Urinary bladder (tissue), 3 donors: ENCODE measurements at regions not wholly inside any gene's neighbourhood (a gene's known extent, or its start where the extent isn't known, plus 50 kb on each side); places are given as distances from the start of the nearest gene placed in this dataset.
"Not testable (repeated sequence)": the region's sequence is repeated elsewhere in the genome, so short reads cannot be mapped to it uniquely, and the experiment has no call there.

Source experiments
- DNase-seq: peaks from one replicate; pipeline ENCODE4 v3.0.0-alpha.2; 2015; ENCODE audit errors: extremely low spot score
- H3K27ac ChIP-seq: one replicate; pipeline ENCODE4 v1.5.1; 2013; ENCODE audit warnings: low read depth, mild to moderate bottlenecking, moderate library complexity
- H3K36me3 ChIP-seq: one replicate; pipeline ENCODE4 v1.6.1; 2013; ENCODE audit warnings: mild to moderate bottlenecking, moderate library complexity; ENCODE audit not compliant: insufficient read depth
- H3K4me1 ChIP-seq: one replicate; pipeline ENCODE4 v1.6.1; 2013; ENCODE audit warnings: mild to moderate bottlenecking, moderate library complexity; ENCODE audit not compliant: insufficient read depth
- H3K4me3 ChIP-seq: one replicate; pipeline ENCODE4 v1.5.1; 2013; ENCODE audit warnings: low read depth, low read length
- WGBS: extraction: QIAGEN DNeasy Blood & Tissue Kit; methylation state at CpG from one replicate; pipeline ENCODE4 v1.1.7; 2013; 5-methylcytosine and 5-hydroxymethylcytosine counted together
- donor health status: healthy with polysubstance abuse.
- donor health status: healthy.

DNA sequence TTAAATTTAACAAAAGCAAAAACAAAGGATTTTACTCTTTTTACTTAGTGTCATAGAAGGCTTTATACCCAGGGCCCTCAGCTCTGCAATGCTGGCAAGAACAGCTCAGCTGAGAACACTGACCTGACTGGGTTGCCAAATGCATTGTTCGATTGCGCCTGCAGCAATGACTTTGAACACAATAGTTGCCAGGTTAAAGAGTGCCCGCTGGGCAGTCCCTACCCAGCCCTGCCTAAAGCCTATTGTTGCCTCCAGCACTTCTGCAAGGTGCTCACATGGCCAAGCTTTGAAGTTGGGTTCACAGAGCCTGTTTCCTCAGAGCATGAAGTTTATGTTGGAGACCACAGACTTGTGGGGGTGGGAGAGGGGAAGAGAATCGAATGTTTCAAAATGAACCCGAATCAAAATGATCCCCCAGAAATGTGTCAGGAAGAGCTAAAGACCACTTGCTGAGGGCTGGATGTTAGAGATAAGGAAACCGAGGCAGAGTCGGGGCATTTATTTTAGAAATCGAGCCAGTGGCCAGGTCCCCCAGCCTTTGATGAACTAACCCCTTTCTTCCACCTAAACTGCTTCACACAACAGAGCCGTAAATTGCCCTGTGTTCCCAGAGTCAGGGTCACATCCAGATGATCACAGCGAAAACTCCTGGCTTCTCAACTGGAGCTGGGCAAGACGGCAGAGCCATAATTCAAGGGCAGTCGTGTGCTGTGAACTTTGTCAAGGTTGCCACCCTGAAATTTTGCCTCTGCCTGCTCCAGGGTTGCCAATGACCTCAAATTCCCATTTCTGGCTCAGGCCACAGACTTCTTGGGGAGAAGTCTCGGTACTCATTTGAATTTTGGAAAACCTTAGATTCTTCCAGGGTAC is 55.0 kb downstream of the FOXA2 start:
- Histone ChIP-seq H3K27ac (no peak overlapping the region), H3K4me1 (no peaks in the 10 kb centered on the region), H3K4me3 (no peak overlapping the region), H3K36me3 (no peaks in the 10 kb centered on the region)
- 63% methylated on average over 13 of the region's 13 CpGs for WGBS
- no peak for DNase-seq

- DNase-seq, result no peak
- H3K27ac ChIP-seq, result no peak overlapping the region
- 86% methylated on average over 3 of the region's 3 CpGs for whole genome bisulfite sequencing
These were observed 57.8 kb downstream of the FOXA2 start for GRCh38 chr20:22526512-22527012.

GRCh38 chr20:22525821-22526220 is 58.6 kb downstream of the FOXA2 start:
- H3K36me3 ChIP-seq, result no peaks in the 10 kb centered on the region
- WGBS, result 79% methylated on average over 7 of the region's 7 CpGs
- no peak for DNase-seq
- H3K4me3 ChIP-seq, result no peak overlapping the region
- H3K4me1 ChIP-seq, result no peaks in the 10 kb centered on the region
- no peak overlapping the region for H3K27ac ChIP-seq

More at GRCh38 chr20:22526512-22527012, 57.8 kb downstream of the FOXA2 start:
- Histone ChIP-seq H3K4me1 (no peaks in the 10 kb centered on the region), H3K4me3 (no peak overlapping the region), H3K36me3 (no peaks in the 10 kb centered on the region)

GRCh38 chr20:22525069-22525820 is 59.1 kb downstream of the FOXA2 start:
- H3K4me3 ChIP-seq, result no peak overlapping the region
- no peak for DNase-seq
- H3K4me1 ChIP-seq, result no peaks in the 10 kb centered on the region
- 82% methylated on average over 4 of the region's 4 CpGs for WGBS
- H3K27ac ChIP-seq, result no peak overlapping the region
- H3K36me3 ChIP-seq, result no peaks in the 10 kb centered on the region

DNA sequence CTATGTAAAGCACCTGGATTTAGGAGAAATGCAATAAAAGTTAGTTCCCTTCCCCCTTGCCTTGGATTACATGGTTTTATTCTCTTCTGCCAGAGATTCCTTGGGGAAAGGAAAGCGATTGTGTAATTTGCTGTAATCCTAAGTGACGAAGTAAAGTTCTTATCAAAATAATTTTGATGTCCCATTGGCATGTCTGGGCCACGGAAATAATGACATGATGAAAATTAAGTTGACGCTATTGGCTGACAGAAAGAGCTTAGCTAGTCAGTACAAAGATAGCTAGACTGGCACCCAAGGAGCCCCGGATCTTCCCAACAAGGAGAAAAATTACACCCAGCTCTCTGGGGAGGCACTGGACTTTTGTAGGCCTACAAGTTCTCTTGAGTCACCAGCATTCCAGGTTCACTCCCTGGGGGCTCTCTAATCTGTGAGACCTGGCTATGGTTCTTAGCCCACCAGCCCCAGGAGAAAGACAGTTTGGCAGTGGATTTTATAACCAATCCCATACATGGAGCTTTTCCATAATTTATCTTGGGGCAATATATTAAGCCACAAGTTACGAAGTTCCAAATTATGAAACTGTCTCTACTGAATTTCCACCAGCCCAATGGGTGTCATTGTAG is 59.9 kb downstream of the FOXA2 start:
- WGBS, result 50% methylated on average over 6 of the region's 6 CpGs
- H3K4me3 ChIP-seq, result no peak overlapping the region
- no peak for DNase-seq
- no peaks in the 10 kb centered on the region for H3K36me3 ChIP-seq
- H3K27ac ChIP-seq, result no peak overlapping the region
- no peaks in the 10 kb centered on the region for H3K4me1 ChIP-seq

DNA sequence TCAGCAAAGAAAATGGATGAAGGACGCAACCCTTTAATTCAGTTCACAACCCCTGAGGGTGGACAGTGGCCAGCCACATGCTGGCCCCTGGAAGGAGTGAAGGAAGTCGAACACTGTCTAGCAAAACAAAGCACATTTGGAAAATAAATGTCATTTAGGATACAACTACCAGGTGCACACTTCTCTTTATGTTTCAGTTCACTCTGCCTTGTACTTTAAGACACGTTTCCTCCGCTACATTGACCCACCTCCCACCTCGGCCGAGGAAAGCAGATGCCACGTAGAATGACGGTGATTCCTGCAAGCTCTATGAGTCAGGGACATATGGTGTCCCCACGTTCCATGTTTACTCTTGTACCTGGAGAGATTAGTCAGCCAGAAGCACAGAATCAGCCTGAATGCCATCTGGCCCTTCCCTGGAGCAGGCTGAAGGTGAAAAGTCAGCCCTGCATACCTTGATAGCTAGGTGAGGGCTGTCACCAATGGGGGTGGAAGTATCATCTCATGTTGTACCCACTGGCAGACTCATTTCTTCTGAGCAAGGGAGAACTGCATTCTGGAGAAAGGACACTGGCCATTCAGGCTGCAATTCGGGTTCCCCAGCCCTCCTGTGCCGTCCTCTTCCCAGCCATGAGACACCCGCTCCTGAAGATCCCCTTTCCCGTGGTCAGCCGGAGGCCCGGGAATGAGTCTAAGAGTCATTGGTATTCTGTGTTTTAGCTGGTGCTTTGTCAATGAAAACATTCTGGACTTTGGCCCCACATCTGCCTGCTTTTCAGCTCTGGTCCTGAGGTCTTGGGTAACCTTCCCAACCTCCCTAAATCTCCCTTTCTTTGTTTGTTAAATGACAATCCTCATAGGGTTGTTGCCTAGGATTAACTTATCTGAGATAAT is 60.6 kb downstream of the FOXA2 start:
- no peak for DNase-seq
- no peaks in the 10 kb centered on the region for H3K4me1 ChIP-seq
- no peak overlapping the region for H3K4me3 ChIP-seq
- no peaks in the 10 kb centered on the region for H3K36me3 ChIP-seq
- no peak overlapping the region for H3K27ac ChIP-seq
- 74% methylated on average over 15 of the region's 15 CpGs for WGBS

GRCh38 chr20:22523128-22523498 is 61.3 kb downstream of the FOXA2 start:
- no peak for DNase-seq
- H3K4me3 ChIP-seq, result no peak overlapping the region
- WGBS, result 94% methylated on average over 7 of the region's 7 CpGs
- H3K4me1 ChIP-seq, result no peaks in the 10 kb centered on the region
- H3K36me3 ChIP-seq, result no peaks in the 10 kb centered on the region
- H3K27ac ChIP-seq, result no peak overlapping the region

GRCh38 chr20:22522701-22523100 is 61.7 kb downstream of the FOXA2 start:
- Histone ChIP-seq H3K27ac (no peak overlapping the region), H3K36me3 (no peaks in the 10 kb centered on the region), H3K4me1 (no peaks in the 10 kb centered on the region), H3K4me3 (no peak overlapping the region)
- WGBS, result 93% methylated on average over 3 of the region's 3 CpGs
- no peak for DNase-seq

- not testable (repeated sequence) for H3K27ac ChIP-seq, H3K4me3 ChIP-seq, DNase-seq, H3K4me1 ChIP-seq, H3K36me3 ChIP-seq
- 92% methylated on average over 12 of the region's 12 CpGs for WGBS
These were observed 62.4 kb downstream of the FOXA2 start for GRCh38 chr20:22521940-22522339.

GRCh38 chr20:22520381-22520780 is 64.0 kb downstream of the FOXA2 start:
- Histone ChIP-seq H3K36me3 (no peaks in the 10 kb centered on the region), H3K4me3 (no peak overlapping the region), H3K4me1 (no peaks in the 10 kb centered on the region), H3K27ac (no peak overlapping the region)
- WGBS, result 80% methylated on average over 8 of the region's 8 CpGs
- DNase-seq, result no peak

DNA sequence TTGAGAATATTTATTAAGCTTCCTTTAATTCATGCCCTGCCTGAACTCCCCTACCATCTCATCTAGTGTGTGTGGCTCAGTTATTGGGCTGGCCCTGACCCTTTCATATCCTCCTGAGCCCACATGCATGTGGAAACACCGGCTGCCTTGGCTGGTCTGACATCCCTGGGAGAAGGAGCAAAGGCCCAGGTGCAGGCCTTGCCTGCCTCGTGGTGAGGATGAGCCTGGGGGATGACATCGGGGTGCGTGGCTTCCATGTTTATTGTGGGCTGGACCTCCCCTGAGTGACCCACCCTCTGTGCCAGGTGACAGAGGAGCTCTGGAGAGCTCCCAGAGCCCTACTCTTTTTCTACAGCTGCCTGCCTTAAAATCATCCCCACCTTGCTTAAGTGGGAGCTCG is 69.1 kb downstream of the FOXA2 start:
- no peak for DNase-seq
- Histone ChIP-seq H3K4me3 (no peak overlapping the region), H3K27ac (no peak overlapping the region), H3K36me3 (no peaks in the 10 kb centered on the region), H3K4me1 (no peaks in the 10 kb centered on the region)
- 76% methylated on average over 5 of the region's 5 CpGs for WGBS

- Histone ChIP-seq H3K27ac (no peak overlapping the region), H3K4me1 (no peaks in the 10 kb centered on the region), H3K4me3 (no peak overlapping the region), H3K36me3 (no peaks in the 10 kb centered on the region)
- DNase-seq, result no peak
- 81% methylated on average over 4 of the region's 4 CpGs for WGBS
These were observed 70.8 kb downstream of the FOXA2 start for GRCh38 chr20:22513574-22513973.

GRCh38 chr20:22512911-22513489 is 71.4 kb downstream of the FOXA2 start:
- no peak overlapping the region for H3K4me3 ChIP-seq
- H3K27ac ChIP-seq, result no peak overlapping the region
- 47% methylated on average over 1 of the region's 1 CpG for WGBS
- no peaks in the 10 kb centered on the region for H3K36me3 ChIP-seq
- no peak for DNase-seq
- no peaks in the 10 kb centered on the region for H3K4me1 ChIP-seq
